Natural killer cell (primary cell): ENCODE measurements at regions not wholly inside any gene's neighbourhood (a gene's known extent, or its start where the extent isn't known, plus 50 kb on each side); places are given as distances from the start of the nearest gene placed in this dataset.

Source experiments
- ATAC-seq, 3 donors: fragments of 150-1000 bp in 2 of 3; fragments of 200-7000 bp in 1 of 3; cut with Tn5 transposase; 1 replicate in 1 of 3; 2 replicates in 2 of 3; pipeline ENCODE4 v1.10.0; 2021; ENCODE audit warnings: mild to moderate bottlenecking in 2 of 3, moderate library complexity in 2 of 3
- DNase-seq, 2 donors: peaks; one replicate each; pipeline versions ENCODE4 v3.0.0 to v3.0.0-alpha.2; 2013 to 2021; ENCODE audit warnings: mixed read lengths in 1 of 2
- H3K27ac ChIP-seq: one replicate; pipeline ENCODE4 v1.5.1; 2013; ENCODE audit warnings: mild to moderate bottlenecking, low read length
- H3K27me3 ChIP-seq: one replicate; pipeline ENCODE4 v1.6.1; 2013; ENCODE audit warnings: low read length; ENCODE audit not compliant: control insufficient read depth, insufficient read depth
- H3K36me3 ChIP-seq: one replicate; pipeline ENCODE4 v1.6.1; 2013; ENCODE audit warnings: low read length; ENCODE audit not compliant: control insufficient read depth, insufficient read depth
- H3K4me1 ChIP-seq: one replicate; pipeline ENCODE4 v1.6.1; 2013; ENCODE audit warnings: low read length; ENCODE audit not compliant: control insufficient read depth, insufficient read depth
- H3K4me3 ChIP-seq: one replicate; pipeline ENCODE4 v1.5.1; 2013; ENCODE audit warnings: low read length
- H3K9me3 ChIP-seq: one replicate; pipeline ENCODE4 v1.6.1; 2013; ENCODE audit warnings: low read length; ENCODE audit not compliant: control insufficient read depth, insufficient read depth
- H3K27ac Mint-ChIP-seq, 2 donors: one replicate each; pipeline ENCODE4 v1.8.0; 2022; ENCODE audit warnings: mild to moderate bottlenecking in 2 of 2, mixed read lengths in 2 of 2, moderate library complexity in 1 of 2
- H3K27me3 Mint-ChIP-seq, 2 donors: one replicate each; pipeline ENCODE4 v1.8.0; 2022; ENCODE audit warnings: low read depth in 2 of 2, mixed read lengths in 2 of 2
- H3K36me3 Mint-ChIP-seq: one replicate; pipeline ENCODE4 v1.8.0; 2022; ENCODE audit warnings: mixed read lengths
- H3K4me1 Mint-ChIP-seq, 2 donors: one replicate each; pipeline ENCODE4 v1.8.0; 2022; ENCODE audit warnings: mixed read lengths in 2 of 2
- H3K4me3 Mint-ChIP-seq: one replicate; pipeline ENCODE4 v1.8.0; 2022; ENCODE audit warnings: mild to moderate bottlenecking, moderate library complexity, mixed read lengths
- H3K9me3 Mint-ChIP-seq, 2 donors: one replicate each; pipeline ENCODE4 v1.8.0; 2022; ENCODE audit warnings: mixed read lengths in 2 of 2
- CTCF ChIP-seq: fragments of 200-600 bp; IDR thresholded peaks from one replicate; pipeline ENCODE4 v1.8.0; 2022; ENCODE audit warnings: antibody characterized with exemption
- WGBS: methylation state at CpG from one replicate; pipeline ENCODE4 v1.1.7; 2013; ENCODE audit warnings: missing lambda C conversion rate; ENCODE audit not compliant: insufficient coverage; 5-methylcytosine and 5-hydroxymethylcytosine counted together
- intact Hi-C: fragments of 100-400 bp; cut with micrococcal nuclease; formaldehyde crosslinking; loops from one replicate; pipeline ENCODE4 v1.14.2; 2022

- H3K27ac ChIP-seq = no peak overlapping the region
- no peak overlapping the region for H3K4me3 ChIP-seq
- DNase-seq = no peak
- no peak overlapping the region for H3K4me3 Mint-ChIP-seq
- no peaks in the 10 kb centered on the region for H3K36me3 ChIP-seq
- no peaks in the 10 kb centered on the region for H3K27me3 ChIP-seq
- intact Hi-C loops = no loop called here
- peaks cover 10% of the 10 kb centered on the region in 2 donors for H3K9me3 Mint-ChIP-seq
- no peak for ATAC-seq
- no peaks in the 10 kb centered on the region for H3K4me1 Mint-ChIP-seq
- no peaks in the 10 kb centered on the region for H3K4me1 ChIP-seq
- no peak overlapping the region for H3K27ac Mint-ChIP-seq
- H3K36me3 Mint-ChIP-seq = no peaks in the 10 kb centered on the region
- H3K9me3 ChIP-seq = peaks cover 6% of the 10 kb centered on the region
- TF ChIP-seq CTCF = no peak
- 100% methylated on average over 1 of the region's 2 CpGs for whole genome bisulfite sequencing
- H3K27me3 Mint-ChIP-seq = no peaks in the 10 kb centered on the region
Observed at GRCh38 chr6:22432060-22432459, 135.2 kb upstream of the PRL start.

GRCh38 chr6:22433745-22434144 lies 135.6 kb upstream of the HDGFL1 start:
- no peak for TF ChIP-seq CTCF
- H3K36me3 Mint-ChIP-seq = no peaks in the 10 kb centered on the region
- H3K9me3 Mint-ChIP-seq = peaks cover 9 to 14% of the 10 kb centered on the region in 2 donors
- H3K9me3 ChIP-seq = peaks cover 6% of the 10 kb centered on the region
- ATAC-seq = no peak
- DNase-seq = no peak
- intact Hi-C loops = no loop called here
- H3K27ac Mint-ChIP-seq = no peak overlapping the region
- H3K4me3 ChIP-seq = no peak overlapping the region
- 93% methylated on average over 6 of the region's 6 CpGs for WGBS
- H3K36me3 ChIP-seq = no peaks in the 10 kb centered on the region
- no peaks in the 10 kb centered on the region for H3K4me1 Mint-ChIP-seq
- H3K27me3 Mint-ChIP-seq = no peaks in the 10 kb centered on the region
- H3K27me3 ChIP-seq = no peaks in the 10 kb centered on the region
- H3K27ac ChIP-seq = no peak overlapping the region
- no peak overlapping the region for H3K4me3 Mint-ChIP-seq
- H3K4me1 ChIP-seq = no peaks in the 10 kb centered on the region

GRCh38 chr6:22435151-22435550 lies 134.2 kb upstream of the HDGFL1 start:
- H3K4me3 Mint-ChIP-seq = no peak overlapping the region
- Histone ChIP-seq H3K27ac (no peak overlapping the region), H3K27me3 (no peaks in the 10 kb centered on the region), H3K9me3 (no peaks in the 10 kb centered on the region), H3K36me3 (no peaks in the 10 kb centered on the region), H3K4me3 (no peak overlapping the region), H3K4me1 (no peaks in the 10 kb centered on the region)
- H3K9me3 Mint-ChIP-seq = peaks cover 5 to 11% of the 10 kb centered on the region in 2 donors
- ATAC-seq (no peak), DNase-seq (no peak)
- H3K27me3 Mint-ChIP-seq = no peaks in the 10 kb centered on the region
- intact Hi-C loops = no loop called here
- H3K27ac Mint-ChIP-seq = no peak overlapping the region
- TF ChIP-seq CTCF = no peak
- H3K36me3 Mint-ChIP-seq = no peaks in the 10 kb centered on the region
- WGBS = 72% methylated on average over 4 of the region's 4 CpGs
- no peaks in the 10 kb centered on the region for H3K4me1 Mint-ChIP-seq

- Mint-ChIP-seq H3K4me3 (no peak overlapping the region), H3K27ac (no peak overlapping the region), H3K27me3 (no peaks in the 10 kb centered on the region), H3K9me3 (peaks cover 8 to 17% of the 10 kb centered on the region in 2 donors), H3K36me3 (no peaks in the 10 kb centered on the region), H3K4me1 (no peaks in the 10 kb centered on the region)
- DNase-seq (no peak), ATAC-seq (no peak)
- 62% methylated on average over 2 of the region's 2 CpGs for WGBS
- Histone ChIP-seq H3K4me3 (no peak overlapping the region), H3K9me3 (no peaks in the 10 kb centered on the region), H3K4me1 (no peaks in the 10 kb centered on the region), H3K27me3 (no peaks in the 10 kb centered on the region), H3K36me3 (no peaks in the 10 kb centered on the region), H3K27ac (no peak overlapping the region)
- TF ChIP-seq CTCF = no peak
- intact Hi-C loops = no loop called here
Observed at GRCh38 chr6:22436134-22436533, 133.2 kb upstream of the HDGFL1 start.
